GM12878 (cell line): ENCODE measurements at regions not wholly inside any gene's neighbourhood (a gene's known extent, or its start where the extent isn't known, plus 50 kb on each side); places are given as distances from the start of the nearest gene placed in this dataset.

ENCODE experiments used
- ATAC-seq: fragments of 200-7000 bp; cut with Tn5 transposase; 3 replicates; pipeline ENCODE4 v1.9.1; 2020; ENCODE audit warnings: mild to moderate bottlenecking, moderate library complexity
- BruUV-seq: library from RNA; stranded (reverse); fragments of 400-500 nt; replicated peaks from 2 replicates; lab custom pipeline; 2021; lab: Mats Ljungman, UMichigan
- CTCF ChIA-PET: fragments of 300-600 bp; sonication (Branson Sonifier 250); formaldehyde crosslinking; extraction: SDS; loops from one replicate; lab custom pipeline; 2021; ENCODE audit warnings: inconsistent platforms; lab: Yijun Ruan, JAX
- POLR2A ChIA-PET: fragments of 350-600 bp; formaldehyde crosslinking; extraction: SDS; loops from one replicate; lab custom pipeline; 2021; ENCODE audit warnings: inconsistent platforms; lab: Charles Lee
- RAD21 ChIA-PET: fragments of 300-600 bp; sonication (Branson Sonifier 250); formaldehyde crosslinking; loops from one replicate; lab custom pipeline; 2023; ENCODE audit warnings: antibody characterized with exemption; ENCODE audit not compliant: unreplicated experiment; lab: Charles Lee
- SMC1A ChIA-PET: fragments of 300-600 bp; sonication (Branson Sonifier 250); formaldehyde crosslinking; loops from one replicate; lab custom pipeline; 2023; ENCODE audit not compliant: unreplicated experiment, uncharacterized antibody; lab: Charles Lee
- DNase-seq: peaks from one replicate; pipeline ENCODE4 v3.0.0-alpha.2; 2011; ENCODE audit warnings: low read depth, low spot score
- FAIRE-seq: peaks from 3 replicates; lab custom pipeline; 2011; peaks lifted over from hg19 to GRCh38; lab: Jason Lieb, UNC
- H2AFZ ChIP-seq: 2 replicates; pipeline ENCODE4 v1.6.0; 2011; ENCODE audit warnings: low read depth, low read length, control low read depth; ENCODE audit not compliant: control insufficient read depth
- H3K27ac ChIP-seq: 2 replicates; pipeline ENCODE4 v1.5.1; 2011; ENCODE audit warnings: control low read depth; ENCODE audit not compliant: control insufficient read depth, insufficient read depth
- H3K27me3 ChIP-seq, 2 experiments: replicated peaks in 1 of 2; 2 replicates each; pipeline versions ENCODE4 v1.6.0 to v1.6.1; 2011; ENCODE audit warnings: low read length in 1 of 2; ENCODE audit not compliant: control insufficient read depth in 2 of 2, insufficient read depth in 2 of 2
- H3K36me3 ChIP-seq, 2 experiments: 2 replicates each; pipeline ENCODE4 v1.5.1; 2011; ENCODE audit warnings: low read length in 1 of 2; ENCODE audit not compliant: control insufficient read depth in 2 of 2, insufficient read depth in 2 of 2
- H3K4me1 ChIP-seq: 2 replicates; pipeline ENCODE4 v1.6.1; 2011; ENCODE audit warnings: mild to moderate bottlenecking, low read length, moderate library complexity, mixed read lengths; ENCODE audit not compliant: control insufficient read depth, insufficient read depth
- H3K4me2 ChIP-seq: 2 replicates; pipeline ENCODE4 v1.6.0; 2011; ENCODE audit warnings: control low read depth; ENCODE audit not compliant: control insufficient read depth, insufficient read depth
- H3K4me3 ChIP-seq: fragments of 200-600 bp; sonication (generic); 2 replicates; pipeline ENCODE4 v1.5.1; 2016
- H3K79me2 ChIP-seq: 2 replicates; pipeline ENCODE4 v1.6.0; 2011; ENCODE audit warnings: low read length; ENCODE audit not compliant: control insufficient read depth, insufficient read depth
- H3K9ac ChIP-seq: 2 replicates; pipeline ENCODE4 v1.8.0; 2011; ENCODE audit warnings: low read length, control low read depth, mixed read lengths; ENCODE audit not compliant: control insufficient read depth, insufficient read depth
- H3K9me3 ChIP-seq: replicated peaks from 3 replicates; pipeline ENCODE4 v1.5.1; 2011; ENCODE audit warnings: mild to moderate bottlenecking, low read length; ENCODE audit not compliant: control insufficient read depth, insufficient read depth
- H4K20me1 ChIP-seq: 2 replicates; pipeline ENCODE4 v1.6.0; 2011; ENCODE audit not compliant: control insufficient read depth, insufficient read depth
- HDAC6 ChIP-seq: fragments of 200-600 bp; sonication (generic); IDR thresholded peaks from one replicate; pipeline ENCODE4 v1.8.0; 2017; ENCODE audit warnings: antibody characterized with exemption; ENCODE audit not compliant: unreplicated experiment
- KAT2A ChIP-seq: conservative IDR thresholded peaks from 2 replicates; pipeline ENCODE4 v1.6.1; 2011; ENCODE audit warnings: low read depth, low read length; ENCODE audit not compliant: control insufficient read depth
- RCOR1 ChIP-seq: conservative IDR thresholded peaks from 2 replicates; pipeline ENCODE4 v1.6.1; 2012; ENCODE audit warnings: low read depth, low read length, improper control_type of control experiment
- STAT1 ChIP-seq: fragments of 450-650 bp; conservative IDR thresholded peaks from 2 replicates; pipeline ENCODE4 v1.6.1; 2014; ENCODE audit warnings: antibody characterized with exemption, mild to moderate bottlenecking
- TARDBP ChIP-seq: IDR thresholded peaks from 2 replicates; pipeline ENCODE4 v1.6.1; 2016; ENCODE audit warnings: borderline replicate concordance
- ZSCAN29 ChIP-seq: fragments of 450-650 bp; IDR thresholded peaks from 2 replicates; pipeline ENCODE4 v1.6.1; 2017; ENCODE audit warnings: mild to moderate bottlenecking, moderate library complexity
- in situ Hi-C: fragments of 300-500 bp; cut with MboI; formaldehyde crosslinking; loops from 9 replicates; pipeline ENCODE4 v1.14.3; 2018; ENCODE audit warnings: mixed read lengths
- intact Hi-C: fragments of 100-400 bp; cut with micrococcal nuclease; formaldehyde crosslinking; loops from one replicate; pipeline ENCODE4 v1.14.2; 2022; ENCODE audit not compliant: unreplicated experiment
- TF ChIP-seq, protein P1 (sequence below): IDR thresholded peaks from 2 replicates; pipeline ENCODE4 v1.6.1; 2012; ENCODE audit warnings: low read depth, low read length, improper control_type of control experiment

DNA sequence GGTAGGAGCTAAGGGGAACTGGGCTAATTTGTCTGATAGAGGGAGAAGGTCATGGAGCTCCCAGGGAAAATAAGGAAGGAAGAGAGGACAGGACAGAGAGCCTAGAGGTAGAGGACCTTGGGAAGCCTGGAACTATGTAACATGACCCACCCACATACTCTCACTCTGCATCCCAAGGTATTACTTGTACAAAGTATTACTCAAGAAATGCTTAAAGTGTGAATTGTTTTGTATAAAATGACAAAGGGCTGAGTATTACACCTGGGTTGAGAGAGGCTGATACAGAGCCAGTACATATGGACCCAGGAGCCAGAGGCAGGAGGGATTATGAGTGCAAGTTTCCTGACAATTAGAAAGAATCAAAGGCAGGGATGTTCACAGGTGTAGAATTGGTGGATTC lies 80.5 kb upstream of the ANKRD55 start:
- RAD21 ChIA-PET, result interaction anchor here (1.1 to 1.8 kb wide), 3 partner anchors 10 to 43 kb away, joined by 3 to 5 read pairs (median 4); no protein-coding TSS in a partner anchor
- FAIRE-seq (no peak), ATAC-seq (no peak), DNase-seq (no peak)
- Histone ChIP-seq H3K27ac (no peak overlapping the region), H3K9ac (no peak overlapping the region), H4K20me1 (no peaks in the 10 kb centered on the region), H3K4me2 (no peak overlapping the region), H3K4me1 (peaks cover 10% of the 10 kb centered on the region), H3K36me3 (no peaks in the 10 kb centered on the region), H3K79me2 (no peaks in the 10 kb centered on the region), H3K4me3 (no peak overlapping the region), H3K9me3 (no peaks in the 10 kb centered on the region), H3K27me3 (no peaks in the 10 kb centered on the region), H2AFZ (no peak overlapping the region)
- intact Hi-C loops (no loop called here), in situ Hi-C loops (no loop called here)
- POLR2A ChIA-PET, result interaction anchor here (1.6 kb wide), 1 partner anchor 15 kb away, joined by 4 read pairs; no protein-coding TSS in a partner anchor
- TF ChIP-seq TARDBP (no peak), KAT2A (no peak), RCOR1 (no peak), STAT1 (no peak), HDAC6 (no peak), ZSCAN29 (no peak)
- TF ChIP-seq, protein P1, sequence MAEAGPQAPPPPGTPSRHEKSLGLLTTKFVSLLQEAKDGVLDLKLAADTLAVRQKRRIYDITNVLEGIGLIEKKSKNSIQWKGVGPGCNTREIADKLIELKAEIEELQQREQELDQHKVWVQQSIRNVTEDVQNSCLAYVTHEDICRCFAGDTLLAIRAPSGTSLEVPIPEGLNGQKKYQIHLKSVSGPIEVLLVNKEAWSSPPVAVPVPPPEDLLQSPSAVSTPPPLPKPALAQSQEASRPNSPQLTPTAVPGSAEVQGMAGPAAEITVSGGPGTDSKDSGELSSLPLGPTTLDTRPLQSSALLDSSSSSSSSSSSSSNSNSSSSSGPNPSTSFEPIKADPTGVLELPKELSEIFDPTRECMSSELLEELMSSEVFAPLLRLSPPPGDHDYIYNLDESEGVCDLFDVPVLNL, result no peak
- SMC1A ChIA-PET, result interaction anchor here (0.6 to 1.9 kb wide), 7 partner anchors 9 to 312 kb away, joined by 3 to 5 read pairs (median 4); no protein-coding TSS in a partner anchor
- no TSS peak for BruUV-seq
- CTCF ChIA-PET, result interaction anchor here (0.5 to 2.0 kb wide), 20 partner anchors 9 to 528 kb away, joined by 3 to 7 read pairs (median 4); no protein-coding TSS in a partner anchor
